ENCODE measurements at regions not wholly inside any gene's neighbourhood (a gene's known extent, or its start where the extent isn't known, plus 50 kb on each side); places are given as distances from the start of the nearest gene placed in this dataset.

DNA sequence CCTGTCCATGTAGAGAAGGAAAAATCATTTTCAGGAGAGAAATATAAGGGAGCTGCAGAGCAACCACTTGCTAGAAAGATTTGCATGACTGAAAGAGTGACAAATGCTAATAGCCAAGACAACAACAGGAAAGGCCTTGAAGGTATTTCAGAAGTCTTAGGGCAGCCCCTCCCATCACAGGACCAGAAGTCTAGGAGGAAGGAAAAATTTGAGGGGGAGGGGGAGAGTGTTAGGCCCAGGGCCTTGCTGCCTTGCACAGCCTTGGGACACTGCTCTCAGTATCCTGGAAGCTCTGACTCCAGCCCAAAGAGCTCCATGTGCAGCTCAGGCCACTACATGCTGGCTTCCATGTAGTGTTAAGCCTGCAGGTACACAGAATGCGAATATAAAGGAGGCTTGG is 266.9 kb downstream of the GLI2 start:
- DNase-seq = no peak

DNA sequence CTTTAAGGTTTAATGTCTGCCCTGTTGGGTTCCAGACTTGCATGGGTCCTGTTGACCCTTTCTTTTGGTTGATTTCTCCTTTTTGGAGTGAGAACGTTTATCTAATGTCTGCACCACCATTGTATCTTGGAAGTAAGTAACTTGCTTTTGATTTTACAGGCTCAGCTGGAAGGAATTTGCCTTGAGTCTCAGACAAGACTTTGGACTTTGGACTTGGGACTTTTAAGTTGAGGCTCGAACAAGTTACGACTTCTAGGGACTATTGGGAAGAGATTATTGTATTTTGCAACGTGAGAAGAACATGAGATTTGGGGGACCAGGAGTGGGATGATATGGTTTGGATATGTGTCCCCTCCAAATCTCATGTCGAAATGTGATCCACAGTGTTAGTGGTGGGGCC is 267.7 kb downstream of the GLI2 start:
- DNase-seq = no peak

DNA sequence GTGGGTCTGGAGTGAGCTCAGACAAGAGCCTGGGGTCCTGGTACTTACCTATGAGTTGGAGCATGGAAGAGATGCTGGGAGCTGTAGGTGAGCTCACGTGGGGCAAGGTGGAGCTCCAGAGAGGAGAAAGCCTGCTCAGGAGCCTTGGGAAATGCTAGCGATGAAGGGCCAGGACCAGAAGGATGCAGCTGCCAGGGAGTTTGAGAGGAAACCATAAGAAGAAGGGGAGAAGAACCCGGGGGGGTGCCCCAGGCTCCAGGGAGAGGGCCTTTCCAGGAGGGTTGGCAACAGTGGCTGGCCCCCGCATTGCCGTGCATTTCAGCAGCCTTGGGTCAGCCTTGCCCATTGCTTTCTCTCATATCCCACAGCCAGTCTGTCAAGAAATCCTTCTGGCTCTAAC is 268.7 kb downstream of the GLI2 start:
- DNase-seq = no peak

DNA sequence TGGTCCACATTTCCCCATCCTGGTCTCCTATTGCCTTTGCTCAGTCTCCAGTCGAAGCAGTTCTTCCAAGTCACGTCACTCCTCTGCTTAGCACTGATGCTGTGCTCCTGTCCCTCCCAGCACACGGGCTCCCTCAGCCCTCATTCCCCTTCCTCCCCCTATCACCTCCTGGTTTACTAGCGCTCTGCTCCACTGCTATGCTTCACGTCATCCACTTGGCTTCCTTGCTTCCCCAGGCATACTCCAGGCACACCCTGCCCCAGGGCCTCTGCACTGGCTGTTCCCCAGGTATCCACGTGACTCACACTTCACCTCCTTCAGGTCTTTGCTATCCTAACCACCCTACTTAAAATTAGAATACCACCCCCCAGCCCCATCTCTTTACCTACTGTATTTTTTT is 269.3 kb downstream of the GLI2 start:
- no peak for DNase-seq

DNA sequence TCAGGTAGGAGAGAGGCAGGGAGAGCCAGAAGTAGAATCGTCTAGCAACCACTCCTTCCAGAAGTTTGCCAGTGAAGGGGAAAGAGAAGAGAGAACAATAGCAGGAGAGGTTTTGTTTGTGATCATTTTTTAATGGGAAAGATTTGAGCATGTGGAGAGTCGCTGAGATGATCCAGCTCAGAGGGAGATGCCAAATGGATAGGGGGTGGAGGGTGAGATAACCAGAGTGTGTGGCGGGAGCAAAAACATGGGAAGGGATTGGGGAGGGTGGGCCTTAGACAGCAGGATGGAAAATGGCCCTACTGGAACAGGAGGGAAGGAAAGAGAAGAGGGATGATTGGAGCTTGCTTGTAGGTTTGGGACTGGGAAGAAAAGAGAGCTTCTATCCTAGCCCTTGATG is 269.8 kb downstream of the GLI2 start:
- DNase-seq = no peak

DNA sequence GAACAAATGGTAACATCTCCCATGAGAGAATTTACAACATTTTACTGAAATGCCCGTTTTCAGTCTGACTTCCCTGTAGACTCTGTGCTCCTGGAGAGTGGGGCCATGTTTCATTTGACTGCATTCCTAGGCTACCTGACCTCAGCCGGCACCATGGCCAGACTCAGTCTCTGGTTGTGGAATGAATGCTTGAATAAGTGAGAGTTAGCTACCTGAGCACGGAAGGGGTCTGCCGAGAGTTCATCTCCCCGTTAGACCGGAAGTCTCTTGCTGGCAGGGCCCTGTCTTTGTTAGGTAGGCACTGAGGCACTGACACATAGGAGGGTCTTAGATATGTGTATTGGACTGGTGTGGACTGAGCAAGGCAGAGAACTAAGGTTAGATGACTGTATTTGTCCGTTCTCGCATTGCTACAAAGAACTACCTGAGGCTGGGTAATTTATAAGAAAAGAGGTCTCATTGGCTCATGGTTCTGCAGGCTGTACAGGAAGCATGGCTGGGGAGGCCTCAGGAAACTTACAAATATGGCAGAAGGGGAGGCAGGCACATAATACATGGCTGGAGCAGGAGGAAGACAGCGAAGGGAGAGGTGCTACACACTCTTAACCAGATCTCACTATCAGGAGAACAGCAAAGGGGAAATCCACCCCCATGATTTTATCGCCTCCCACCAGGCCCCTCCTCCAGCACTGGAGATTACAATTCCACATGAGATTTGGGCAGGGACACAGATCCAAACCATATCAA is 271.2 kb downstream of the GLI2 start:
- DNase-seq = no peak

DNA sequence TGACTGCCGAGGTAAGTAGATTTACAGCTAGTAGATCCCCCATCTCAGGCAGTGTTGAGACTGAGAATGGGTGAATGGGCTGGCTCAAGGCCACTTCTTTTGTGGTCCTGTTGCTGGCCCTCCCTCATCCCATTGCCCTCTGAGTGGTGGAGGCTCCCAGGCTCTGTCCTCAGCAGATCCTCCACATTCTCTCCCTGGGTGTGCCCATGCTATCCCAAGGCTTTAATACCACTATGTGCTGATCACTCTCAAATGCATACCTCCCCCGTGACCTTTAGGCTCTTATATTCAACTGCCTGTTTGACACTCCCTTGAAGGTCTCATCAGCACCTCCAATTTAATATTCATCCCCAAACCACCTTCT is 271.8 kb downstream of the GLI2 start:
- DNase-seq = no peak

DNA sequence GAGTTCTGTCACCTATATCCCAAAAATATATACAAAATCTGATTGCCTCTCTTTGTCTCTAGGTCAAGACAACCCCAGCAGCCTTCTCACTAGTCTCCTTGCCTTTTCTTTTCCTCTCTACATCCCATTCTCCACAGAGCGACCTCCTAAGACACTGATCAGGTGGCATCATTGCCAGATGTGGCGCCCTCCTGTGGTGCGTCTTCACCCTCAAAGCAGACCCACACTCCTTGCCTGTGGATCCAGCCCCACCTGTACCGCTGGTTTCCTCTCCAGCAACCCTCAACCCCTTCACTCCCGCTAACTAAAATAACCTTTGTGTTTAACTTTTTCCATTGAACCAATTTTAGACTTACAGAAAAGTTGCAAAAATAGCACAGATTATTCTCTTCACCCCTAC is 273.3 kb downstream of the GLI2 start:
- DNase-seq = no peak

DNA sequence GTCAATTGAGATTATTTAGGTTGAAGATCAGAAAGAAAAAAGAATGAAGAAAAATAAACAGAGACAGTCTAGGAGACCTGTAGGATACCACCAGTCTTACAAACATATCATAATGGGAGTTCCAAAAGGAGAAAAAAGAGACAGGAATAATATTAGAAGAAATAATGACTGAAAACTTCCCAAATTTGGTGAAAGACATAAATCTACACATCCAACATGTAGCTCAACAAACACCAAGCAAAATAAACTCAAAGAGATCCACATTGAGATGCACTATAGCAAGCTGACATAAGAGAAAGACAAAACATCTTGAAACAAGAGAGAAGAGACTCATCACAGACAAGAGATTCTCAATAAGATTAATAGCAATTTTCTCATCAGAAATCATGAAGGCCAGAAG is 274.0 kb downstream of the TFCP2L1 start:
- DNase-seq = no peak

DNA sequence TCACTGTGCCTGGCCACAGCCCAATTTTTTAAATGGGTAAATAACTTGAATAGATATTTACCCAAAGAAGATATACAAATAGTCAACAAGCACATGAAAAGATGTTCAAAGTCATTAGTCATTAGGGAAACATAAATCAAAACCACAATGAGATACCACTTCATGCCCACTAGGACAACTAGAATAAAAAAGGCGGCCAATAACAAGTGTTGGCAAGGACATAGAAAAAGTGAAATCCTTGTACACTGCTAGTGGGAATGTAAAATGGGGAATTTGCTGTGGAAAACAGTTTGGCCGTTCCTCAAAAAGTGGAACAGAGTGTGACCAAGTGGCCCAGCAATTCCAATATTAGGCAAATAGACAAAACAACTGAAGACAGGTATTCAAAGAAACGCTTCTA is 270.1 kb downstream of the TFCP2L1 start:
- DNase-seq = no peak

DNA sequence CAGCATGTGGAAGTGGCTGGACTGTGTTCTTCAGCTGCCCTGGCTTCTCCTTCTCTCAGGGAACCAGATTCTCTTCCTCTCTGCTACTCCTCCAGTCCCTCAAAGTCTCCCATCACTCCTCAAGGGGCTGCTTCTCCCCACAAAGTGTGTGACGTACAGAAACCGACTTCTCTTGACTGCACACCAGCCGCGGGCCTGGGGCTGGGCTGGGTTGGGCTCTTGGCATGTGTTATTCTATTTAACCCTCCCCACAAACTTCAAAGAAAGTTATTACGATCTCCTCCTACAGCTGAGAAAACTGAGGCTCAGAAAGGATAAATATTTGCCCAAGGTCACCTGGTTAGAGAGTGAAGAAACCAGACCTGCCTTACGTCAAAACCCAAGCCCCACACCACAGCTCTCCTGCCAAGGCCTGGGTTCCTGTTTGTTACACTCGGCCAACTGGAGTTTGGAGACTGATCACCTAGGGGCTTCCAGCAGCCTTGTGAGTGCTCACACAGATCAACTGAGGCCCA is 269.0 kb downstream of the TFCP2L1 start:
- DNase-seq = no peak

DNA sequence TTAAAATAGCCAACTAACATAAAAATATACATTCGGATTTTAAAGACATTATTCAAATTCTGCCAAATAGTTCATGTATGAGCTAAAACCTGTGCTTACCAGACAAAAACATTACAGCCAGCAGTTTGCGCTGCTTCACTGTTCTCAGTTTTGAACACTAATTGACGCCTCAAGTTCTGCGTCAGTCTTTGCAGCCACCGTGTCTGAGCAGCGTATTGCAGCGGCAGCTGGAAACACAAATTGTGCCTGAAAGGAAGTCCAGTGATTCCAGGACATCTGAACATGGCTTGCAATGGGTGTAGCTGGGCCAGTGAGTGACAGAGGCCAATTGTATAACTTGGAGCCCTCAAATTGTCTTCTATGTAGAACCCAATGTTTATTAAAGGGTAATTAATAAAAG is 267.6 kb downstream of the TFCP2L1 start:
- DNase-seq = no peak

DNA sequence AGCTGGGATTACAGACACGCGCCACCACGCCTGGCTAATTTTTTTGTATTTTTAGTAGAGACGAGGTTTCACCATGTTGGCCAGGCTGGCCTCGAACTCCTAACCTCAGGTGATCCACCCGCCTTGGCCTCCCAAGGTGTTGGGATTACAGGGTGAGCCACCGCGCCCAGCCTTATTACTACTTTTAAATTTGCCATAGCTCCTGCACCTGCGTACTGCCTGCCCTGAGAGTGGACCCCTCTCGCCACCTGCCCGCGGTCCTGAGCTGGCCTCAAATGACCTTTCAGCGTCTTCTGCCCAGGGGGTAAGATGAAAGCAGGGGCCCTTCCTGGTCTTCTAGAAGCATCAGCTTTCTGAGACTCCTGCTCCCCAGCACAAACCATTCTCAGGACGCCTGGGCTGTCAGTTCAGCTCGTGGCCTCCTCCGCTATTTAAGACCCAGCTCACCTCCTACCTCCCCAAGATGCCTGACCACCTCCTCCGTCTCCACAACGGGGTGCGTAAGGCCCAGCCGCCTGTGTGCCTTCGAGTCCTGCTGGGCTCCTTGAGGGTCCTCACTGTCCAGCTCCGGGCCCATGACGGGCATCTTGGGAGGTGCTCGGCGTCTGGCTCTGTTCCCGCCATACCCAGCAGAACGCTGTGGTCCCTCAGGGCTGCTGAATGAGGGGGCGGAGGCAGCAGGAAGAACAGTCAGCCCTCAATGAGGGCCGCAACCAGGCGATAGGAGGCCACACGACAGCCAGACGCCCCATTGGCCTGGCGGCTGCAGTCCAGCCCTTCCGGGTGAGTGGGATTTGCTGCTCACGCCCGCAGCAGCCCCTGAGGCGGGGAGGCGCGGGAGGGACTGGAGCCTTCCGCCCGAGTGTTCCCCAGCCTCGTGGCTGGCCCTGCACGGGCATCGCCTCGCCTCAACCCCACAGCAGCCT is 266.6 kb downstream of the TFCP2L1 start:
- DNase-seq = no peak

DNA sequence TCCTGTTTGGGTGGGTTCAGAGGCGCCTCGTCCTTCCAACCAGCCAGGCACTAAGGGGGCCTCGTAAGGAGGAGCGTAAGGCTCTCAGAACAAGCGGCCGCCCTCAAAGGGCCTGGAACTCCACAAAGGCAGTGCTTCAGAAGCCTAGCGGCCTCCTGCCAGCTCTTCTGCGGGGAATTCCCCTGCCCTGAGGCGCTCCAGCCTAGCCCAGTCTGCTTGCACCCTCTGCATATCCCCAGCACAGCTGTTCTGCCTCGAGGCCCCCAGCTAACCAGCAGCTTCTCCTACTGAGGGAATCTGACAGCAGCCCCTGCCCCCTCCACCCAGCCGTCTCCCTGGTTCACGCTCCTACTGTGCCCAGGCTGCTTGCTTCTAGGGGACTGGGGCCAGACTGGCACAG is 265.9 kb downstream of the TFCP2L1 start:
- DNase-seq = no peak

DNA sequence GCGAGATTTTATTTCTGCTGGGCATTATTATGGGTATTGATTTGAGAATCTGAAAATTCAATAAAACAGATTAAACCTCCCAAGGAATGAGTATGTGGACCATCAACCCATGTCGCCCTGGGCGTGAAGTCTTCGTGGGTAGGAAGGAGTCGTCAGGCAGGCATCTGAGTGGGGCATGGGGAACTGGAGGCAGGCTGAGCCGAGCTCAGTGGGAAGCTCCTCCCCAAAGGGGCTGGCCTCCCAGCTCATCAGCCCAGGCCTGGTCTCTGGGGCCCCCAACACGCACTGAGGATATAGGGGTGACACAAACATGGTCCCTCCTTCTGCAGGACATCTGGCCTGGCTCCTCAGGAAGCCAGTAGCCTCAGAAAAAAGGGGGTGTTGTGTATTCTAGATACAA is 265.2 kb downstream of the TFCP2L1 start:
- DNase-seq = no peak

DNA sequence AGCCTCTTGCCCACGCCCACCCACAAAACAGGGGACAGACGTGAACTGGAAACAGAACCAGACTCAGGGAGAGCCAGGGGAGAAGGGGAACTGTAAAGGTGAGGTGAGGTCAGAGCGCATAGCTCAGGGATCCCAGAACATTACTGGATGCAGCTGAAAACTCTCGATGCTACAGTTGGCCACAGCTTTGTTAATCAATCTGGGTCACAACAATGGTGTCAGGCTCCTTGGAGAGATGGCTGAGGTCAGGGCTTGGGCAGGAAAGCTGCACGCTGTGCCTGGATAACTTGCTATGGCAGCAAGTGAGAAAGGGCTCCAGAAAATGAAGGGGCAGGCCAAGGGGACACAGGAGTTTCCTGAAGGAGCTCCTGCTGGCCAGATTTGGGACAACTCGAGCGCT is 263.3 kb downstream of the TFCP2L1 start:
- no peak for DNase-seq

DNA sequence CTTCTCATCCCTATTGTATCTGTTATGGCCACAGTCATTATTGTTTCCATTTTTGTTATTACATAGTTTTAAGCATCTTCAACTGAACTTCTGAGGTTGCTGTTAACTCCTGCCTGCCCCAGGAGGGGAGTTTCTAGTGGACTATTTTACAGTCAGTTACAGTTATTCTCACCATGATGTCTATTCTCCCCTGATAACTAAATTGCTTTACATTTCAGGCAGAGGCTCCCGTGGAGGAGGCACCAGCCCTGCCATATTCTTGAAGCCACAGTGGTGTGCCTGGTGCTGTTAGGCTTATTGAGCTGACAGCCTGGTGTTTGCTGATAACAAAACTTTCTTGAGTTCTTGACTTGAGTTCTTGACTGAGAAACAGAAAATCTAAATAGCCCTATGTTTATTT is 256.4 kb downstream of the TFCP2L1 start:
- no peak for DNase-seq

DNA sequence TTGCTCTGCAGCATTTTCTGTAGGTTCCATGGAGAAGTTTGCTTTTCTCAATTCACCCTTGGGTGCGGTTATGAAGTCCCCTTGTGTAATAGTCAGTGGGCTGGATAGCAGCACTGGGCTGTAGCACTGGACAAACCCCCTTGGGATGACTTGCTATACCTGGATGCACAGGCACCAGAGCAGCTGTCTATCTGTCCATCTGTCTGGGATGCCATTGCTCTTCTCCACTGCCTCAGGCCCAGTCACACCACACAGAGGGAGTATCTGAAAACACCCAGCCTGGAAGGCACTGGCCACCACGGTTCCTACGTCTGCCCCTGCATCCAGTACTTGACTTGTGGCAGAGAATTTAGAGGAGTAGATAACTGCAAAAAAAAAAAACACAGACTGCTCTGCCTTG is 254.5 kb downstream of the TFCP2L1 start:
- no peak for DNase-seq

DNA sequence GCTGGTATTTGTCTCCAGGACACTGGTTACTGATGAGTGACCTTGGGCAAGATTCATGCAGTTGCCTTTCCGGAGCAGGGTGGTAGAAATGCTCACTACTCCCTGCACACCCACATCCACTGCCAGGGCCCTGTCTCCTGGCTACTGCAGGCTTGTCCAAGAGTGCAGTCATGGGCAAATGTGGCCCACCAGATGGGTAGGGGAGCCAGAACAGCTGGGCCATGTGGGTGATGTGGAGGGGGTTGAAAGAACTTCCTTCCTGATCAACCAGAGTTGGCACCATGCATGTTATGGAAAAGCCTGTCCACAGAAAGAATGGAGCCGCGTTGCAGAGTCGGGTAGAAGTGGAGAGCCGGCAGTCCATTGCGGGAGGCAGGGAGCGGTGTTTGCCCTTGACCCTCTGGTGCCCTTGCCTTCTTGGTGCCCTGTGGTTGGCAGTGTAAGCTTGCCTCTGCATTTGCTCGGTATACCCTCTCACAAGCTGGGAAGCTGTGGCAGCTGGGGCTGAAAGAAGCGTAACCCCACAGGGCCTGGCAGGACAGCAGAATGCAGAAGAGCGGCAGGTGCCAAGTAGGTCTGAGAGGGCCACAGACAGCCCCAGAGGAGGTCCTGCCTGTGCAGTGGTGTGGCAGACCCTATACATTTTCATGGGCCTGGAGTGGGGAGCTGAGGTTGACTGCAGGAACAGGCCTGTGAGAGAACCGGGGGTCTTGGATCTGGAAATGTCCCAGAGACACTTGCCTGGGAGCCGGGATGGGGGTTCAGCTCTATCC is 253.2 kb downstream of the TFCP2L1 start:
- DNase-seq = no peak

DNA sequence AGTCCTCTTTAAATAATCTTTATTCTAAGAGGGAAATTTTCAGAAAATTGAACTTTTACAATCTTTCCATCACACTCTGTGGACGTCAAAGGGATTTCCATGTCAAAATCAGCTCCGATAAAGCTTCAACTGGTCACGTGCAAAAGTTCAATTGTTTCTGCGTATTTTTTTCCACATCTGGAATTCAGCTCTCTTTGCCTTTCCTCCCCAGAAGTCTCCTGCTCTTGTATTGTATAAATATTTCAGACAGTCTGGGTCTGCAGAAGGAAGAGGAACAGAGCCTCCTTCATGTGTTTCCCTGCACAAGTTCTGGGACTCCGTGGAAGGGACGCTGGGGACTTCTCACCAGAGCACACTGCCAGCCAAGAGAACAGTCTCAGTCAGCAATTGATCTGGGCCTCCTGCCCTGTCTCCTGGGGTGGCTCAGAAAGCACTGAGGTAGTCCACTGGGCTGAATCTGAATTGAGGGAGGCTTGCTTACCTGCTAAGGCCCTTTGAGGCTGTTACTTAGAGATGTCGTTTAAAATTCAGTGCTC is 251.5 kb downstream of the TFCP2L1 start:
- DNase-seq = no peak

DNA sequence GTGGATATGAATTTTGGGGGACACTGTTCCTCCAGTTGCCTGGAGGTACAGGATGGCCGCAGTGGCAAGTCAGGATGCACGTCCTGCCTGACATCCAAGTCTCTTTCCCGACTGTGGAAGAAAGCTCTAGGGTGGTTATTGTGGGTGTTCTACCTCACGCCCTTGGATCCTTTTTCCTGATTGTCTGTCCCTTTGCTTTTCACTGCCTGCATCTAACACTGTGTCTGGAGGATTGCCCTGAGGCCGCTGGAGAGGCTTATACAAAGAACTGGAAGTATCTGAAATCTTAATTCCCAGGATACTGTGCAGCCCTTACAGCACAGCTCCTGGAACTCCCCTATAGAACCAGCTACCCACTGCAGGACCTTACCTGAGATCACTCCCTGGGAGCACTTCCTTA is 250.5 kb downstream of the TFCP2L1 start:
- no peak for DNase-seq

DNA sequence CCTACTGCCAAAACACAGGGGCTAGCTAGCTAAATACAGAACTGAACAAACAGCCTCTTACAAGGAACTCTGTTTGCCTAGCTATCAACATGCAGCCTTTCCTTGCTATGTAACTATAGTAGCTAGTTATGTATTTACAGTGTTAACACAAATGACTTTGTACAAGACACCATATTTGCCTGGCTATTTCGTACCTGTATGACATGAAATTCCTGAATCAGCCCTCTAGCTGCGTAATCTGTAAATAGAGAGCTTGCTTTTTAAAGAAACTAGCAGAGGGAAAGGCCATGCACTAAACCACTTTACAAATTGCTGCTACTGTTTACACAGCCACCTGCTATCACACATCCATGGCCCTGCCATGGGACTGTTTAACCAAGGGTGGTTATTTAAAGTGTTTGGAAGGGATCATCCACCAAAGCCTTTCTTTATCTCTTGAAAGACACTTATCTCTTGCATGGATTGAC is 248.7 kb downstream of the TFCP2L1 start:
- no peak for DNase-seq

DNA sequence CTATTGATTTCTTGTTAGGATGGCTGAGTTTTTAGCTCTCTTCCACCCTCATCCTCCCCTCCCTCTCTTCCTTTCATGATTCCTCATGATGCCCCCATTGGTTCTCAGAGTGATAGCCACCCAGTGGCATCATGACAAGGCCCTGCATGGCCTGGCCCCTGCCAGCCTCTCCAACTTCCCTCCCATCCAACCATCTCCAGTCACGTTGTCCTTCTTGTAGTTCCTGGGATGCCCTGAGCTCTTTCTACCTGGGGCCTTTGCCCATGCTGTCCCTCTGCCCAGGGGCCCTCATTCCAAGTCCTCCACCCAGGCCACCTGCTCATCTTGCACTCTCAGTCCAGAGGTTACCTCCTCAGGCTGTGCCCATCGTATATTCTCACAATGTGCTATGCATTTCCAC is 247.5 kb downstream of the TFCP2L1 start:
- DNase-seq = no peak
